ENCODE measurements at regions not wholly inside any gene's neighbourhood (a gene's known extent, or its start where the extent isn't known, plus 50 kb on each side); places are given as distances from the start of the nearest gene placed in this dataset.

DNA sequence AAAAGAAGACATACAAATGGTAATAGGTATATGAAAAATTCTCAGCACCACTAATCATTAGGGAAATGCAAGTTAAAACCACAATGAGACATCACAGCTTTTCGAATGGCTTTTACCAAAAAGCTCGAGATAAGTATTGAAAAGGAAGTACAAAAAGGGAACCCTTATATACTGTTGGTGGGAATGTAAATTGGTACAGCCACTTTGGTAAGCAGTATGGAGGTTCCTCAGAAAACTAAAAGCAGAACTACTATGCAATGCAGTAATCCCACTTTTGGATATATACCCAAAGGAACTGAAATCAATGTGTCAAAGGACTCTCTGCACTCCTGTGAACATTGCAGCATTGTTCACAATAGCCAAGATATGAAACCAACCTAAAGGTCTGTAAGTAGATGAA, 107.5 kb upstream of the SPATS2L start:
- DNase-seq (ENCODE audit: low read depth, low spot score) (no peak), FAIRE-seq (no peak)
- Histone ChIP-seq H2AFZ (ENCODE audit: low read depth, low read length) (no peak overlapping the region), H3K9ac (replicated peaks; ENCODE audit: extremely low read depth, insufficient read depth, low read length) (no peak overlapping the region), H4K20me1 (replicated peaks; ENCODE audit: control insufficient read depth, extremely low read depth, insufficient read depth, low read length) (no peaks in the 10 kb centered on the region), H3K4me2 (ENCODE audit: insufficient read depth, low read length) (no peak overlapping the region), H3K27me3 (ENCODE audit: control insufficient read depth in 2 of 2, insufficient read depth in 2 of 2, low read length in 2 of 2) (no peaks in the 10 kb centered on the region), H3K36me3 (ENCODE audit: control insufficient read depth in 2 of 2, extremely low read depth in 1 of 2, insufficient read depth in 2 of 2, low read length in 2 of 2) (no peaks in the 10 kb centered on the region), H3K79me2 (ENCODE audit: control insufficient read depth, insufficient read depth, low read length) (no peaks in the 10 kb centered on the region), H3K9me1 (replicated peaks; ENCODE audit: control insufficient read depth, extremely low read depth, insufficient read depth, low read length) (no peaks in the 10 kb centered on the region), H3K9me3 (replicated peaks; ENCODE audit: control insufficient read depth, insufficient read depth, low read length) (no peaks in the 10 kb centered on the region), H3K27ac (ENCODE audit: insufficient read depth, low read depth, low read length) (no peak overlapping the region), H3K4me3 (replicated peaks in 1 of 3; ENCODE audit: insufficient read depth in 1 of 3, low read depth in 1 of 3, low read length in 3 of 3) (no peak overlapping the region), H3K4me1 (ENCODE audit: control insufficient read depth, extremely low read depth, insufficient read depth, low read length) (no peaks in the 10 kb centered on the region)
- TF ChIP-seq FOS (IDR thresholded peaks at IDR 0.05; ENCODE audit: borderline replicate concordance, insufficient read depth, low read length) (no peak), MAX (IDR thresholded peaks at IDR 0.05; ENCODE audit: insufficient read depth, insufficient read length) (no peak), EZH2 (IDR thresholded peaks at IDR 0.05; ENCODE audit: borderline replicate concordance, low read depth, low read length, severe bottlenecking) (no peak), GATA2 (IDR thresholded peaks at IDR 0.05; ENCODE audit: insufficient read depth, insufficient read length, low read depth, low read length) (no peak), POLR2A (IDR thresholded peaks at IDR 0.05; ENCODE audit: low read depth, low read length) (no peak), POLR2AphosphoS5 (IDR thresholded peaks at IDR 0.05; ENCODE audit: insufficient read depth, low read depth, low read length) (no peak), MYC (IDR thresholded peaks at IDR 0.05; ENCODE audit: low read depth, low read length) (no peak), CTCF (IDR thresholded peaks at IDR 0.05; ENCODE audit: extremely low read depth in 1 of 2, insufficient read depth in 1 of 2, low read depth in 1 of 2, low read length in 2 of 2) (no peak), JUN (IDR thresholded peaks at IDR 0.05; ENCODE audit: borderline replicate concordance, insufficient read depth, insufficient read length, low read depth) (no peak)
- ChIA-PET CTCF (no interaction called here), POLR2A (no interaction called here)
- dilution Hi-C loops (cut with MboI; ENCODE audit: extremely low pct_ligation_motif_present, low sequenced_read_pairs) (no loop called here), intact Hi-C loops (cut with micrococcal nuclease) (no loop called here)
- BruUV-seq (replicated peaks): no TSS peak

Measured in endothelial cell of umbilical vein (primary cell).